Tongue (tissue), 1 donor: ENCODE measurements at regions not wholly inside any gene's neighbourhood (a gene's known extent, or its start where the extent isn't known, plus 50 kb on each side); places are given as distances from the start of the nearest gene placed in this dataset.
A peak's percentile ranks its signal among the peaks of the same experiment; 100 is the strongest.

Experiments used
- DNase-seq: peaks from one replicate; pipeline ENCODE4 v3.0.0-alpha.2; 2015

DNA sequence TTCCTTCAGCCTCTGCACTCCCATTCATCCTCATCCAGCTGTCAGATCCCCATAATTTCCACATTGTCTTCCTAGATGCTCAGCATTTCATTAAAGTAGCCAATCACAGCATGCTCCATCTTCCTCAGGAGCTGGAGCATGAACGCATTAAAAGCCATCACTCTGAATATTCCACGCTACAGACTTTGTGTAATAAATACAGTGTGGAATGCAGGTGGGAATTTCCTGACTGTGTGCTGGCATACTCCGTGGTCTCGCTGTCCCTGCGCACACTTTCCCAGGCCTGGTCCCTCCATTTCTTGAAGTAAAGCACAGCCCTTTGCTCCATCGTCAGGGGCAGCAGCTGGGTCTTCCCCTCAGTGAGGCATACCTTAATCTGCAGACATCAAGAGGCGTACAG lies 123.7 kb upstream of the NCK2 start:
- DNase-seq: no peak

DNA sequence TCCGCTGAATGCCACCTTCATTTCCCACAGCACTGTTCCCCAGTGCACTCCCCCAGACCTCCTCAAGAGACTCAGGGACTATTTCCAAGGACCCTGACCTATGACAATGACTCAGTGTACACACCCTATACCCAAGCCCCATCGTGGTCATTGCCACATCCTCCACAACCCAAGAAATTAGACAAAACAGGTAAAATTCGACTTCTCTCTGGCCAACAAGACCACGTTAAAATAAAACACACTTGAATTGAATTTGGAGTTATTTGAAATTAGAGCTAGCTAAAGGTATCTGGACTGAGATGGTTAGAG lies 126.4 kb upstream of the NCK2 start:
- no peak for DNase-seq

DNA sequence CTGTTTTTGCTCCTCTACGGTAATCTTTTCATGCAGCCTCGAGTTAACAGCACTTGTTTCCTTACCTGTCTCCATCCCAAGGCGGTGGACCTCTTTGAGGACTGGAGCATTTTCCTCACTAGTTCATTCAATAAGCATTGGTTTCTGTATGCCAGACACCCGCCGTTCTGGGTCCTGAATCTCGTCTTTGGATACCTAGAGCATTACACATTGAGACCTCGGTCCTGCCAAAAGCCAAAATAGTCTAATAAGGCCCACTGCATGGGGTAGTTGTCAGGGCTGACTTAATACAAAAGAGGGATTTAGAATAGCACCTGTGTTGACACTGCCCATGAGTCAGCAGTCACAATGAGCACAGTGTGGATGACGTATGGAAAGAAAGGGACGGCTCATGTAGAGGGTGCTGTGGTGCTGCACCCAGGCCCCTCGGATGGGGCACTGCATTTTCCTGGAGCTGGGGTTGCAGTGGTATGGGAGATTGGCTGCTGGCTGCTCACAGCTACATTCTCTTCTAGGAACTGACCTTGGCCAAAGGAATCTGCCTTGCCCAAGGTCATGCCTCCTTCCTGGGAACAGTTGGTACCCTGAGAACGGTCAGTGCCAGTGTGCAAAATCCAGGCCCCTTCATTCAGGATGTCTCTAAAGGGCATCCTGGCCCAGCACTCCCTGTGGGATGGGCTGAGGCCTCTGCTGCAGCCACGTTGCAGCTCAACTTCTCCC lies 126.9 kb upstream of the NCK2 start:
- DNase-seq: no peak

DNA sequence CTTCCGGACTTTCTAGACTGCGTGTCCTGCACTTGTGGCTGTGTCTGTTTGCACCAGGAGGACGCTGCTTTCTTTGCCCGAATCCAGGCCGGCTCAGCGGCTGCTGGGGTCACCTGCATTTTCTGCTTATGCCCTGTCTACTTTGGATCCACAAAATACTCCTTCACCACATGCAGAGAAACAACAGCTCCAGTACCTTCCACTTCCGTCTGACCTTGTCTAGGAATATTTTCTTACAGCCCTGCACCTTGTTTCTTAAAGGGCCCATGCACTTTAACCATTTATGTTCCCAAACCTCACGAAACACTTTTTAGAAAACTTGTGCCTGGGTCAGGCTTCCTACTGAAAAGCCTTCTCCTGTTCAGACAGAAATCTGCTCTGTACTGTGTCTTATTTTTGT lies 129.4 kb upstream of the NCK2 start:
- no peak for DNase-seq

DNA sequence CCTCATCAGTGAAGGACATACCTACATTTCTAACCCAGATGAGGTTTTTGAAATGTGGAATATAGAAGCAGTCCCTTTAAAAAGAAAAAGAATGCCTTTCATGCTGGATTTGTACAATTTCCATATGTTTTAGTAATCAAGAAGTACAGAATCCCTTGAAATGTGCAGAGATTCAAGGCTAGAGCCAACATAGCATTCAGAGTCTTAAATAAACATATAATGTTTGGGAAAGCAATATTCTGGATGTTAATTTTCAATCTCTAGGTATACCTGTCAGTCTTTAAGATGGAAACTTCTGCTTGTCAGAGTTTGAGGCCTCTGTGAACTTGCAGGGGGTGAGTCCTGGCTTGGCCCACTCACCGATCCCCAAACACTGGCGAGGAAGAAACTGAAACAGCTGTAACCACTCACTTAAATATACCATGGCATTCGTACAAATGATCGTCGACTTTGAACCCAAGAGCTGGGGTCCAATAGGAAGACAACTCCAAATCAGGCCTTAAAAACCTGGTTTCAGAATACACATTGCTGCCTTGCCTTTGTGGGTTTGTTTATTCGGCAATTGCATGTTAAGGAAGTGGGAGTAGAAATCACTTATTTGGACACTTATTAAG lies 132.8 kb upstream of the NCK2 start:
- peak; percentile 70 for DNase-seq

DNA sequence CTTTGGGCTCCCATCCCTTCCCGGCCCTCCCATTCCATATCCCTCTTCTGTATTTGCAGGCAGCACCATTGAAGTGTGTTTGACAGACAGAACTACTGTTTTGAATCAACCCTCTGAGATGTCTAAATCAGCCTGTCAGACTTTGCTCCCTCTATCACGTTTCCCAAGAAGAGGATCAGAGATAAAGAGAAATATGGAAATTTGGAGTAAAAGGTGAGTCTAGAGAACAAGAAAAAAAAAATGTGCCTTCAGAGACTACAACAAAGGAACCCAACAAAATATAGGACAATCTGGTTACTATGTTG lies 133.4 kb upstream of the NCK2 start:
- no peak for DNase-seq

DNA sequence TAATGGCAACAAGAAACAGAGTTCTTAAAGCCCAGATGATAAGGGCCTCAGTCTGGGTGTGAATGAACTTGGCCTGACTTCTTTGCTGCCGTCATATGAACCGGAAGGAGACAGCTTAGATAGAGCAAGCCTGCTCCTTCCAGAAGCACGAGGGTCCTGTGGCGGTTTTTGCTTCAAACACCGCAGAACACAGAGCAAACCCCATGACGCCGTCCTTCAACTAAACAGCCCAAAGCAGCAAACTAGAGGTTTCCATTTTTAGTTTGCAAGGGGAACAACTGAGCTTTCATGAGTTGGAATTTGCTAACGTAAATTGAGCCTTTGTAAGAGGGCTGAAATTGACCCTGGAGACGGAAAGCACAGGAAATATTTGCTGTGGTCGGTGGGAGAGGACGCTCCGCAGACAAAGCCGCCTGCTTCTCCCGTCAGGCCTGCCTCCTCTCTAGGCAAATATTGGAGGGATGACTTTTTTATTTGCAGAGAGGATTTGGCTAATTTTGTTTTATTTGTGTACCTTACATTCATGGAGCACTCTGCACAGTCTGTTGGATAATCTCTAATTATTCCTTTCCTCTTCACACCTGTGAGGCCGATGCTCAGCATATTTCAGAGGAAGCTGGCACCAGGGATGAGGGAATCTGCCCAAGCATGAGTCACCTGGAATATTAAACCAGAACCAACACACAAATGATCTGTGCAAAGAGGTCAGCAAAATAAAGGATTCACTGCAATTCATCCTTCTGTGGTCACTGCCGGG lies 134.0 kb upstream of the NCK2 start:
- DNase-seq: peak; percentile 66

DNA sequence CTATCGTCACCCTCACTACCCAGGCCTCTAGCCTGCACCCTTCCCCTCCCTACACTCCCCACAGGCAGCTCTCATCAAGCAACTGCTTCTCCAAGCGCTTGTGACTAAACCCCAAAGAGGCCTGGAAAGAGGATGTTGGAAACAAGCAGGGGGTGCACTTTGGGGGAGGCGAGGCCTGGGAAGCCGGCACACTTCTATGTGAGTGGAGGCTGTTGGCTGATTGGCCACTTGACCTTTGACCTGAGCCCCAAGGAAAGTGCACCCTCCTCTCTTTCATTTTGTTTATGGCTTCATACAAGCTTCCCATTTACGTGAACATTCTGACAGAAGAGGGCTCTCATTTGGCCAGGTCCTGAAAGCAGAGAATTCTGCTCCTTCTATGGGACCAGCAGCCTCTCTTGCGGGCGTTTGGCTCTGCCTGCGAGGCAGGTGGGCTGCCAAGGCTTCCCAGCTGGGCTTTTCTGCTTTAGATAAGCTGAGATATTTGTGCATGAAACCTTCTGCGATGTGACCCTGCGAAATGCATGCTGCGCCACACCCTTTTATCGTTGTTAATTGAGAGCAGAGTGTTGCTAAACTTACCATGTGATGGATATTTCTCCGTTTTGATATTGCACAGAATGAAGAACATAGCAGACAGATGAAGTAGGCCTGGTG lies 134.8 kb upstream of the NCK2 start:
- DNase-seq: peak; percentile 38

DNA sequence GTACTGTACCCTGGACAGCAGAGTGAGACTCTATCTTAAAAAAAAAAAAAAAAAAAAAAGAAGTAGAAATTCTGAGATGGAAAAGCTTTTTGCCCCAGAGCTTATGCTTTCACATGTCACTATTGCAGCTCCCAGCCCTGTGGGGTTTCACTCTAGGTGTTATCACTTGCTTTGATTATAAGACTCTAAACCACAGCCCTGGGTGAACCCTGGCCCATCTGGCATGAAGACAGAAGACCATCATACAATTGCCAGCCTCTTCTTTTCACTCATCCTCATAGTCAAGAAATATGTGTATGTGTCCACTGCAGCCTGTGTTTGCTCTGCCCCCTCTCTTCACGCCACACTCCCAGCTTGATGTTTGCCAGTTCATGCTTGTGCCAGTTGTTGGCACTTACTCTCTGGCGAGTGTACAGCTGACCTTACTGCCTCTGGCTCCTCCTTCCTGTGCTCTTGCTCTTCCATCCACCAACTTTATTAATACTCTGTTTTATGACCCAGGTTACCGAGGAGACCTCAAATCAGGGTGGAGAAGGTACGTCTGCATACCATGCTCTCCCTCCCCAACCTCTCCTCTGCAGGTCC lies 136.7 kb upstream of the NCK2 start:
- DNase-seq: peak; percentile 40

DNA sequence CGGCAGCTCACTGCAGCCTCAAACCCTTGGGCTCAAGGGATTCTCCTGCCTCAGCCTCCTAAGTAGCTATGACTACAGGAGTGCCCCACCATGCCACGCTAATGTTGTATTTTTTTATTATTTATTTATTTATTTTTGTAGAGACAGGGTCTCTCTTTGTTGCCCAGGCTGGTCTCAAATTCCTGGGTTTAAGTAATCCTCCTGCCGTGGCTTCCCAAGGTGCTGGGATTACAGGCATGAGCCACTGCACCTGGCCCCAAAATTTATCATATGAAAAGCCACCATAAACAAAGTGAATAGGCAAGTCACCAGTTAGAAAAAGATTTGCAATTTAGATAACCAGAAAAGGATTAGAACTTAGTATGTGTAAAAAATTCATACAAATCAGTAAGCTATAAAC lies 138.6 kb upstream of the NCK2 start:
- no peak for DNase-seq

DNA sequence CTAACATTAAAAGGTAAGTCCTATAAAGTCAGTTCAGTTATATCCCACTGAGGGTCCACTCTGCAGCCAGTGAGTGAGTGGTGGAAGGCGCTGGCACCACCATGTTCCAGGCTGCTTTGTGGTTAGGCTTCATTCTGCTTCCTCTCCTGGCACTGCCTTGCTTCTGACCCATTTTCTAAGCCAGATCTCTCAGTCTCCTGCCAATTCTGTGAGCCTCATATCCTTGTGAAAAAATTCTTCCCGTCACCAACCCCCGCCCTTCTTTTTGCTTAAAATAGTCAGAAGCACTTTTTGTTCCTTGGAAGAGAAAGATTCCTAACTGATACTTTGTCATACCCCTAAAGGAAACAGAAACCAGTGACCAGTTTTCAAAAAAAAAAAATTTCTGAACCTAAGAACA lies 139.8 kb upstream of the NCK2 start:
- DNase-seq: no peak

DNA sequence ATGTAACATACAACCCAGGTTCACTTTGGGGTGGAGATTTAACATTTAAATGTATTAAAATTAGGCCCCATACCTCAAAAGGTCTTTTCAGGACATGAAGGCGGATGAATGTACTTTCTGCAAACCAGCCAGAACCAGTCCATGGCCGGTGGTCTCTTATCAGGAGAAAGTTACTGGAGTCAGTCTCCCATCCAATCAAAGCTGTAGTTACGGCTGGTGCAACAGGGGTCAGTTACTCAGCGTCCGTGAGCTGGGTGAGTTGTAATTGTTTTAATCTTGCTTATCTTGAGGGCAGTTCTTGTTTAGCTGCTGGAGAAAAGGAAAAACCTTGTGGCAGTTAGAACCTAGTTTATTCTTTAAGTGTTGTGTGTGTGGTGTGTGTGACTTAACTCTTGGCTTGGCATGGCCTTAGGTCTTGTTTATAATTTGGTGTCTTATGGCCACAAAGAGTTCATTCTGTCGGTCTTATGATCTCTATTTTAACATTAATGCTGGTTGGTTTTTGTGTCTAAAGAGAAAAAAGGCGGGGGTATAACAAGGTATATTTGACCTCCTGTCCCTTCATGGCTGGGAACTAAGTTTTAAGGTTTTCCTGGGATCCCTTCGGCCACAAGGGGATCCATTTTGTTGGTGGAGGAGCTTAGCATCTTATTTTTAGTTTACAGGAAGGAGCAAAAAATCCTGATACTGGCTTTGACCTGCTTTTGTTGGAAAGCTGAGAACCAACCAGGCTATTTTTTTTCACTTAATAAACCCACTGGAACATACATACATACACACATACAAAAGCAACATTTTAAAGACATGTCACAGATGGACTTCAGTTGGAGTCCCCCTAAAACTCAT lies 143.5 kb upstream of the NCK2 start:
- no peak for DNase-seq

DNA sequence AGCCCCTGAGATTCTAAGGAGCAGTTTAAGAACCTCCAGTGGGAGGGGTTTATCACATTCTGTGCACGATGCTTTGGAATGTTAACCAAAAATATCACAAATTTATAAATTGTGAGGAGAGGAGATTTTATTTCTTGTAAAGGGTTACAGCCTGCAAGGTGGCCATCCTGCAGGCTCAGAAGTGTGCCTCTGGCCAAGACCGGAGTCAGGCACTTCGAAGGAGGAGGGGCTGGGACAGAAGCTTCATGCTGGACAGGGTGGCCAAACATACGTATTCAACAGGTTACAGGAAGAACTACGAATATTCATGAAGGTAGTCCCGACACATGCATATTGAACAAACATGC lies 144.1 kb upstream of the NCK2 start:
- no peak for DNase-seq

DNA sequence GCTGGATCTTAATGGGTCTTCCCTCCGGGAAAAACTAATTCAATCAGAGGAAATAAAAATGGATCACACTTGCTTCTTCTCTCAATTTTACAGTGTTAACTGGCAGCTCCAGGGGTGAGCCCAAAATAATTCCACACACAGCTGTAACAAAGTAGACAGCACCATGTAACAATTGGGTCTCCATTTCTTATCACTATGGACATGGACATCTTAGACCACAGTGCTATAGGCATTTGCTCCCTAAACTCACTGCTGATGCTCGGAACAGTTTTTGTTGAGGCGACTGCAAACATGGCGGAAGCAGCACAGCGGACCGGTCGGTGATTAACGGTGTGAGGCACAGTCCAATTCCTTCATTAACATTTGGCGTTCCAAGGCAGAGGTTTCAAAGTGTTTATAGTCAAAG lies 144.7 kb upstream of the NCK2 start:
- no peak for DNase-seq

DNA sequence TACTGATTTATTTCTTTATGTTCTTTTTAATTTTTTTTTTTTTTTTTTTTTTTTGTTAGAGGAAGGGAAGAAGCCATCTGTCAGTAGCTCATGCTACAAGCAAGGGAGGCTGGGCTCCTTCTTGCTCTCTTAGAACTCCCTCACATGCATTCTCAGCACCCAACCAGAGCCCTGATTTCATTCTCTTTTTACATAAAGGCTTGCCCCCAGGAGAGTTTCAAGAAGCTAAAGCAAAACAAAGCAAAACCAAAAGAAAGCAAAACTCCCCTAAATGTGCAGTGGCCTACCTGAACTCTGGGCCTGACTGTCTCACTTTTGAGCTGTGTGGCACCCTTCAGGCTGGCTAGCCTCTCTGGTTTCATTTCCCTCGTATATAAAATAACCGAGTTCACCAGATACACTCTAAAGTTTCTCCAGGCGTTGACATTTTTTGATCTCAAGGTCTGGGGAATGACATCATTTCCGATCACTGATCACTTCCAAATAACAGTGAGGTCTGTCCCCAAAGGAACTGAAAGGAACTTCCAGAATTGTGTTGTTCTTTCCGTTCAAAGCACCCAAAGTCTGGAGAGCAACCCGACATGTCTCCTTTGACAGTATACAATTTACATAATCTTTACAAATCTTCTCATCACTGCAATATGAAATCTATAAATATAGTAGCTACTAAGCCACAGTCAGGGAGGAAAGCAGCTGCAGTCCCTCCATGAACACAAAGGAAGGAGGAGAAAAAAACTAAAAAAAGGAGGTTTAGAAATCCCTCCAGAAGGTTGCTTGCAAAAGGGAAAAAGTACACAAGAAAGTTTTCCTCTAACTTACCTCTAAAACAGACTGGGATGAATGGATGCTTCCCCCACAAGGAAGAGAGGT lies 145.6 kb upstream of the NCK2 start:
- DNase-seq: peak; percentile 32

DNA sequence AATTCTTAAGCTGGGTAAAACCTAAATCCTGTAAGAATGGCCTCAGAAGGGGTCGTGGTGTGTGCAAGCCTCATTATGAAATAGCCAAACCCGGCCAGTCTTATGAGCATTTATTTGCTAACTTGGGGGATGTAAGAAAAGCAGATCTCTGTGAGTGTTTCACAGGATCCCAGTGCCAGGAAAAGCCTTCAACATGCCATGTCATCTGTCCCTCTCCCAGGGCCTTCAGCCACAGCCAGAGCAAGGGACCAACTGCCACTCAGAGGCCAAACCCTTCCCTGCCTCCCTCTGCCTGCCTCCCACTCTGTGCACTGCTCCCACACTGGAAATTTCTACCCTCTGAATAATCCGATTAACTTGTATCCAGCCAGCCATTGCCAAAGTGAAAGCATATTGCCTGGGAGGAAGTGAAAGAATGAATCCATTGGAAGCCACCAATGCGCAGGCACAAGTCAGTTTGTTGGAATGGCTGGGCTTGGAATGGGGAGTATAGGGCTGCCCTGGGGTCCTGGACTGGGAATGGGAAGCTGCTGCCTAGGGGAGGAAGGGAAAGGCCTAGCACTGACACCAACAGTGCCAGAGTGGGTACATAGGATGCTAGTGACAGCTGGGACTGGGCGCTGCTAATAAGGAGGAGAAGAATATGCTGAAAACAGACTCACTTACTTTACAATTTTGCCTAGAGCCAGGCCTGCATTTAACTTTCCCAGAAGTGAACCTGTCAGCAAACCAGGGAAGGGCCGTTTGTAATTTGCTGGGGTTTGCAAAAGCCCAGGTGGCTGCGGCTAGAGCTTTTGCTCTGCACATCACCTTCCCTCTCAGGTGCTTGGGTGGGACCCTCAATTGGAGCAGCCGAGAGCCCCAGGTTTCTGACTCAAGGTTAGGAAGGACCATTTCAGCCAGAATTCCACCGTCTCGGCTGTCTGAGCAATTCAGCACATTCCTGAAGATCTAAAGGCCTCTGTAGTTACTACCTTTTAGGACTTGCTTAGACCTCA lies 146.6 kb upstream of the NCK2 start:
- DNase-seq: no peak

DNA sequence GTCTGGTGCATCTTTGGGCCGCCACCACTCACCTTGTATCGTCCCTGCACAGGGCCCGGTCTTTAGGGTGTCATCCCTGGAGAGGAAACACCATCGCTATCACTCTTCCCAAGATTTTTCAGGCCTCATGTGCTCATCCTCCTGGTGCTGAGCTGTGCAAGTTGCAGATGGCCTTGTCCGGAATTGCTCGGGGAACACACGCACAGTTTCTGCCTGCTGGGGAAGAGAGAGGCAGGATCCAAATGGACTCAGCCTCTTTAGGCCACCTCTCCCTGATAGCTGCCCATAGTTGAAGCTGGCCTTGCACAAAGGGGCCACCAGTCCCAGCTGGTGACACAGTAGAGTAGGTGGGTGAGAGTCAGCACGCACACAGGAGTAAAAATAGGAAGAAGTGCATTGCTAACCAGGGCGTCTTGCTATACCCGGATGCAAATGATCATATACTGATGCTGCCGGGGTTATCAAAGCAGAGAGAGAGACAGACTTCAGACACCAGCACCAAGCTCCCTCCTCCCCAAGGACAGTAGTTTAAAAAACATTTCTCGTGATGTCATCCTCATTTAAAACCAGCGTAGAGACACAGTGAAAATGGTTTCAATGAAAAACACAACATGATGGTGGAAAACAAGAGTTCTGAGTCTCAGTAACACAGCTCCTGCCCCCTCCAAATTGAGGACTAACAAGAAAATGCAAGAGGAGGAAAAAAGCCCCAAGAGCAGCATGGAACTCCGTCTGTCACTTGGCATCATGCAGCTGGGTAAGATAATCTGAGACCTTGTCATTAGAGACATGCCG lies 147.5 kb upstream of the NCK2 start:
- DNase-seq: no peak

DNA sequence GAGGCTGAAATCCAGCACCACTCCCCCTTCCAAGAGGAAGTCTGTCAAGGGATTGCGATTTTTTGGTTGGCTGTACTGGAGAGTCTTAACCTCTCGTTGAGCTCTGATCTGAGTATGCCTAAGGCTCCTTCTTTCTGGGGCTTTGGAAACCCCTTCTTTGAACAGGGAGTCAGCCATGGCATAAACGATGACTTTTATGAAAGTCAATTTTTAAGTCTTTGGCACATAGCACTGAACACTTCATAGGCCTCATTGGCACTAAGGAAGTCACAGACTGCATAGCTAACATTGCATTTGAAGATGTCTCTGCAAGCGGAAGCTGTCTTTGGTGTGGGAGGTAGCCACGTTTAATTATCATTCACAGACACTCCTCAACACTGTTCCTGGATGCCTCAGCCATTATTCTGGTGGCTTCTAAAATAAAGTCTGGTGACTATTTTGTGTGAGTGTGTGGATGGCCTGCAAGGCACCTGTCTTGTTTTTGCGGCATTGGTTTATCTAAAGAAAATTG lies 148.2 kb upstream of the NCK2 start:
- no peak for DNase-seq

DNA sequence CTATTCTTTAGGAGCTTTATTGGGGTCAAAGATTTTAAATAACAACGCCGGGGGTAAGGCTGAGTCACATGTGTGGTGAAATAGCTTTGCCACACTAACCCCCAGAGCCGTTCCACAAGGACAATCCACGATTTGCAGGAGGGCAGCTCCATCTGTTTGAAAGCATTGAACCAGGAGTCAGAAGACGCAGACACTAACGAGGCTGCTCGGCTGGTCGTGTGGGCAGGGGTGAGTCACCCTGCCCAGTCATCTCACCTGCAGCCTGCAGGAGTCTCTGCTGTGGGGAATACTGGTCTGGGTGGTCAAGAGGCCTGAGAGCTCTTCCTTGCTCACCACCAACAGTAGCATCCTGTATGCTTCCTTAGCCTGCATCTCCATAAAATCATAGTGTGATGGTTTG lies 149.2 kb upstream of the NCK2 start:
- DNase-seq: no peak
